ENCODE measurements at regions not wholly inside any gene's neighbourhood (a gene's known extent, or its start where the extent isn't known, plus 50 kb on each side); places are given as distances from the start of the nearest gene placed in this dataset.

- H3K79me2 ChIP-seq (ENCODE audit: control insufficient read depth, insufficient read depth, low read length): no peaks in the 10 kb centered on the region
- no peak overlapping the region for H3K27ac ChIP-seq (ENCODE audit: extremely low read depth, low read depth, low read length)
- POLR2A ChIA-PET: no interaction called here
- intact Hi-C loops (cut with micrococcal nuclease): no loop called here
- in situ Hi-C loops (cut with MboI): no loop called here
- peaks cover 0 to 7% of the 10 kb centered on the region in 2 experiments; a peak in 3 of 5 replicates for H3K4me1 ChIP-seq (replicated peaks in 1 of 2; ENCODE audit: control insufficient read depth in 2 of 2, insufficient read depth in 2 of 2, low read length in 2 of 2)
- H4K20me1 ChIP-seq (replicated peaks; ENCODE audit: control insufficient read depth, insufficient read depth, low read length): no peaks in the 10 kb centered on the region
- H3K36me3 ChIP-seq (ENCODE audit: control insufficient read depth, insufficient read depth, low read length): no peaks in the 10 kb centered on the region
- WGBS (ENCODE audit: insufficient coverage, low coverage, missing lambda C conversion rate): 88% methylated on average over 8 of the region's 10 CpGs
- FAIRE-seq (no peak), DNase-seq (ENCODE audit: extremely low read depth in 1 of 4, low spot score in 3 of 4) (no peak), ATAC-seq (no peak)
- TF ChIP-seq CC2D1A (IDR thresholded peaks at IDR 0.05): no peak
- TF ChIP-seq ZNF133 (CRISPR knock-in tag; IDR thresholded peaks at IDR 0.05): no peak
- no peak for TF ChIP-seq UBTF (IDR thresholded peaks at IDR 0.05; ENCODE audit: borderline replicate concordance in 1 of 2, low read depth in 2 of 2, low read length in 2 of 2)
- no peak for TF ChIP-seq ZNF232 (CRISPR knock-in tag; IDR thresholded peaks at IDR 0.05)
- no peak for TF ChIP-seq HEY1 (CRISPR knock-in tag; IDR thresholded peaks at IDR 0.05; ENCODE audit: borderline replicate concordance)
- TF ChIP-seq SNIP1 (IDR thresholded peaks at IDR 0.05; ENCODE audit: low read depth): no peak
- TF ChIP-seq KLF1 (tag; IDR thresholded peaks at IDR 0.05): no peak
- no peak for TF ChIP-seq HBP1 (CRISPR knock-in tag; IDR thresholded peaks at IDR 0.05)
- TF ChIP-seq ARNT (IDR thresholded peaks at IDR 0.05): no peak
- no peak for TF ChIP-seq ZBTB7A (IDR thresholded peaks at IDR 0.05; ENCODE audit: borderline replicate concordance, control insufficient read depth, low read depth, low read length)
- no peak for TF ChIP-seq ZNF551 (CRISPR knock-in tag; IDR thresholded peaks at IDR 0.05)
- no peak for TF ChIP-seq ZNF57 (CRISPR knock-in tag; IDR thresholded peaks at IDR 0.05)
- TF ChIP-seq ZNF584 (CRISPR knock-in tag; IDR thresholded peaks at IDR 0.05; ENCODE audit: low read depth): no peak
- no peaks in the 10 kb centered on the region for H3K27me3 ChIP-seq (ENCODE audit: control insufficient read depth in 2 of 2, insufficient read depth in 2 of 2, low read length in 2 of 2)
- H3K9me1 ChIP-seq (ENCODE audit: control insufficient read depth, insufficient read depth, low read length): no peaks in the 10 kb centered on the region
- H3K9me3 ChIP-seq (replicated peaks; ENCODE audit: control insufficient read depth, insufficient read depth, low read depth, low read length): no peaks in the 10 kb centered on the region
- H3K4me3 ChIP-seq: no peak overlapping the region
- no peak overlapping the region for H2AFZ ChIP-seq (ENCODE audit: low read depth, low read length)
- BruUV-seq (replicated peaks): no TSS peak
- no peak overlapping the region for H3K9ac ChIP-seq (ENCODE audit: insufficient read depth in 1 of 2, low read depth in 2 of 2, low read length in 2 of 2)
- no peak overlapping the region for H3K4me2 ChIP-seq (ENCODE audit: insufficient read depth, low read length)
- CTCF ChIA-PET (ENCODE audit: low intra/inter-chr PET ratio): no interaction called here
Measured at GRCh38 chr3:132907293-132907692, 130.9 kb upstream of the TMEM108 start.
